GM04504 (cell line): ENCODE measurements at regions not wholly inside any gene's neighbourhood (a gene's known extent, or its start where the extent isn't known, plus 50 kb on each side); places are given as distances from the start of the nearest gene placed in this dataset.
A peak's percentile ranks its signal among the peaks of the same experiment; 100 is the strongest.
"Not testable (repeated sequence)": the region's sequence is repeated elsewhere in the genome, so short reads cannot be mapped to it uniquely, and the experiment has no call there.

Experiments used
- DNase-seq: peaks from one replicate; pipeline ENCODE4 v3.0.0-alpha.2; 2012; ENCODE audit warnings: low read depth

DNA sequence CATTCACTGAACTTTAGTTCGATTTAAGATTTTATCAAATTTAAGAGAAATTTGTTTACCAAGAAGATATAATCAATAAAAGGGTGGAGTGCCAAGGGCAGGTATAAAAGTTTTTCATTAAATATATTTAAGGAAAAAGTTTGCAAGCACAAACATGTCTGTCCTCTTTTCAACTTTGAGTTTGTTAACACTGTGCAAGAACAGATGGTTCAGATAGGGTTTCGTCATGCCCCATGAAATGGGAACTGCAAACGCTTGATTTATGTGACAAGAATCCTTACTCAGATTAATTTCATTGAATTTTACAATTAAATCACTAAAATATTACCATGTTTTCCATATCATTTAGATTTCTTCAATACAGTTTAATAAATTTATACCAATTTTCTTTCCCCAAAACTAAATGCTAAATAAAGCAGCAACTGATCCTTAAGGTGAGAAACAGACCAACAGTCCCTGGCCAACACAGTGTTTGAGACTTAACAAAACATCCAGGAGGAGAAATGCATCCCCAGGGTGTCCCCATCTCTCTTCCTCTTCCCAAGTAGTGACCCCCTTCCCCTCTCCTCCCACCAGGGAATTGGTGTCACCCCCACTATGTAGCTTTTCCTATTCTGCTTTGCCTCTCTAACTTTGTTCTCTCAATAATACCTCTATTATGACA, 292.9 kb downstream of the LTN1 start:
- no peak for DNase-seq

DNA sequence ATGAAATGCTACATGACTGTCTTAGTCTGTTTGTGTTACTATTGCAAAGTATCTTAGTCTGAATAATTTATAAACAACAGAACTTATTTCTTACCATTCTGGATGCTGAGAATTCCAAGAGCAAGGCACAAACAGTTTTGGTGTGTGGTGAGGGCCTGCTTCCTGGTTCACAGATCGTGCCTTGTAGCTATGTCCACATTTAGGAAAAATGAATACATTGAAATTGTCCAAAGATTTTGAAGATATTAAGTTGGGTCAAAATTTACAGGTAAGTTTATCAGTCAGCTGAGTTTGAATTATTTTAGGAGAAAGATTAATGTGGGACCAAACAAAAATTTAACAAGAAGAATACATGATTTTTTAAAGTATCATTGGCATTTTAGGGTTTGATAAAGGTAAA, 293.5 kb downstream of the LTN1 start:
- no peak for DNase-seq

DNA sequence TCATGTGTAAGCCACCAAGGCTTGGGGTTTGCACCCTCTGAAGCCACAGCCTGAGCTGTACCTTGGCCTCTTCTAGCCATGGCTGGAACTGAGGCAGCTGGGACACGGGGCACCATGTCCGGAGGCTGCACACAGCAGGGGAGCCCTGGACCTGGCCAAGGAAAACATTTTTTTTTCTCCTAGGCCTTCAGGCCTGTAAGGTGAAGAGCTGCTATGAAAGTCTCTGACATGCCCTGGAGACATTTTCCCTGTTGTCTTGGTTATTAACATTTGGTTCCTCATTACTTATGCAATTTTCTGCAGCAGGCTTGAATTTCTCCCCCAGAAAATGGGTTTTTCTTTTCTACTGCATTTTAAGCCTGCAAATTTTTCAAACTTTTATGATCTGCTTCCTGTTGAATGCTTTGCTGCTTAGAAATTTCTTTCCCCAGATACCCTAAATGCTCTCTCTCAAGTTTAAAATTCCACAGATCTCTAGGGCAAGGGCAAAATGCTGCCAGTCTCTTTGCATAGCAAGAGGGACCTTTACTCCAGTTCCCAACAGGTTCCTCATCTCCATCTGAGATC, 295.8 kb downstream of the LTN1 start:
- no peak for DNase-seq

DNA sequence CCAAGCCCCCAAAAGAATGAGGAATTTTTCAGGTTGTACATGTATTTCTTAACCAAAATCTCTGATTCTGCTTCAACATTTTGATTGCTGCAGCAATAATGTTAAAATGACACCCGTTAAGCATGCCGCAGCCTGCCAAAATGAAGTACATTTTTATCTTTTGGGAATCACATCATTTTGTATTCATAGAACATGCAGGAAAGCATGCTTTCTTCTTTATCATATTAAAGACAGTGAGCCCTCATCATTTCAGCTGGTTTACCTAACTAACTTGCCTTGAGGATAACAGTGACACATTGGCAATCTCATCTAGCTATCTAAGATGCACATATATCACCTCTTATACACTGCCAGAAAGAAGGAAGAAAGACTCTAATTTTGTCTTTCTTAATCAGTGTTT, 299.2 kb downstream of the LTN1 start:
- DNase-seq, result no peak

DNA sequence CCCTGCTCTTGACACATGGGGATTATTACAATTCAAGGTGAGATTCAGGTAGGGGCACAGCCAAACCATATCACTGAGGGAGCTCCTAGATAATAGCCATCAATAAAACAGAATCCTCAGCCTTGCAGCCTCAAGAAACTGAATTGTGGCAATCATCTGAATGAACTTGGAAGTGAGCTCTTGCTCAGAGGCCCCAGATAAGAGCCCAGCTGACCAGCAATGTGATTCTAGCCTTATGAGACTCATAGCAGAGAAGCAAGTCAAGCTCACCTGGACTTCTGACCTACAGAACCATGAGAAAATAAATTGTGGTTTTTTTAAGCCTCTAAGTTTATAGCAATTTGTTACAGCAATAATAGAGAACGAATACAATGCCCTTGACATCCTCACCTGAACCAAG, 302.5 kb downstream of the LTN1 start:
- no peak for DNase-seq

DNA sequence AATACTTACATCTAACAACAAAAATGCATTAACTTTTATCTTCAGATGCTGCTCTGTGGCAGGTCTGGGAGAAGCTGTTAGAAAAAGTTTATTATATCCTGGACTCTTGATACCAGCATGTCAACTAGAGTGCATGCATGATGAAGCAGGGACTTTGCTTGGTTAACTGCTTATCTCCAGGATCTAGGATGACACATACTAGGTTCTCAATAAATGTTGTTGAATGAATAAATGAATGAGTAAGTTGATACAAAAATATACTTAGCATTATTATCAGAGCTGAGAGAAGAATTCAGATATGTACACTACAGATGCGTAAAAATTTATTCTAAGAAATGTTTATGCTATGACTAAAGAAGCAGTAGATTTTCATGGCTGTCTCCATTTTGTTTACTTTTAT, 304.3 kb downstream of the LTN1 start:
- DNase-seq, result no peak

DNA sequence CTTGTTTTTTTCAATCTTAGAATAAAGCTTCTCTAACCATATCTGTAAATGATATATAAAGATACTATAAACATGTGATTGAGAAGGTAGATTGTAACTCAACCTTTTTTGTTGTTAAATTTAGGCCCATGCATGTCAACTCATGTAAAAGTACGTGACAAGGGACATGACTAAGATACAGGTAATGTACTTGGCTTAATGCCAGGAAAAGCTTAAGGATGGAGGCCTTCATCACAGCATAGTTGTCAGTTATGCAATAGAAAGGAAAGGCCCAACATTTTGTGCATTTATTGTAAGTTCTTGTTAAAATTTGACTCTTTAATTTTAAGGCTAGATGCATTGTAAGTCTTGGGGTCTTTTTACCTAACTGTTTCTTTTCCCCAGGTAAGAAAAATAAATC, 305.1 kb downstream of the LTN1 start:
- DNase-seq, result no peak

DNA sequence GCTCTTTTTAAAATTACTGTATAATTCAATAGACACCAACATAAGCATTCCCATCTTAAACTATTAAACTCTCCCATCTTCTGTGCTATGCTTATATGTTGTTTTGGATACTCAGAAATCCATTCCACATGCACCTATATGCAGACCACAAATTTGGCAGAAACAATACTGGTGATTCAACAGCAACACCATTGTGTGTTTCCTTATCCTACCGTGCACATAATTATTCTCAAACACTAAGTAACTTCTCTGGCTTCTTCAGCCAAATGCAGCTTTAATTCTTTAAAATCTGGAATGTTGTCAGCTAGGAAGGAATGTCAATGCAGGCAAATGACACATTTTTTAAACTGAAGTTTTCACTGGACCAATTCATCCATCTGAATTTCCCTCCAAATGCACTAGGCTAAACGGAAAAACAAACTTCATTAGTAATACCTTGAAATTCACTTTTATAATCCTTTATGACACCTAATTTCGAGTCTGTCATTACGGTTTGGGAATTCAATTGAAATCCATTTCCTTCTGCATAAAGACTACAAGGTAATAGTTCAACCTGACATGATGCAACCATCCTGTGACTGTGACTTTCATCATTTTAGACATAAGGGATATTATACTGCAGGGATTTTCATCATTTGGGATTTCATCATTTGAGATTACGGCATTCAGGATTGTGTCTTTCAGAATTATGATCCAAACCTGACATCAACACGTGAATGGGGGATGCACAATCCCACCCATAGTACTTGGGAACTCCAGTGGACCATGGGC, 308.5 kb downstream of the LTN1 start:
- DNase-seq, result no peak

DNA sequence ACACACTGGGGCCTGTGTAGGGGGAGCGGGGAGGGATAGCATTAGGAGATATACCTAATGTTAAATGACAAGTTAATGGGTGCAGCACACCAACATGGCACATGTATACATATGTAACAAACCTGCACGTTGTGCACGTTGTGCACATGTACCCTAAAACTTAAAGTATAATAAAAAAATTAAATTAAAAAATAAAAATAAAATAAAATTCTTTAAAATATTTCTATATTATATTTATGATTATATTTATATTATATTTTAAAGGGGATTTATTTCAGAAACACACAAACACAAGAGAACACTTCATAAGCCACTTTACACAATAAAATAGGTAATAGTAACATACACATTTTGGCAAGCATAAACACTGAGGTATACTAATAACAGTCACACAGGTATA, 309.8 kb downstream of the LTN1 start:
- not testable (repeated sequence) for DNase-seq

DNA sequence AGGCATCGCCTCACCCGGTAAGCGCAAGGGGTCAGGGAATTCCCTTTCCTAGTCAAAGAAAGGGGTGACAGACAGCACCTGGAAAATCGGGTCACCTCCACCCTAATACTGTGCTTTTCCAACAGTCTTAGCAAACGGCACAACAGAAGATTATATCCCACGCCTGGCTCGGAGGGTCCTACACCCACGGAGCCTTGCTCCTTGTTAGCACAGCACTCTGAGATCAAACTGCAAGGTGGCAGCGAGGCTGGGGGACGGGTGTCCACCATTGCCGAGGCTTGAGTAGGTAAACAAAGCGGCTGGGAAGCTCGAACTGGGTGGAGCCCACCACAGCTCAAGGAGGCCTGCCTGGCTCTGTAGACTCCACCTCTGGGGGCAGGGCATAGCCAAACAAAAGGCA, 315.6 kb downstream of the LTN1 start:
- not testable (repeated sequence) for DNase-seq

DNA sequence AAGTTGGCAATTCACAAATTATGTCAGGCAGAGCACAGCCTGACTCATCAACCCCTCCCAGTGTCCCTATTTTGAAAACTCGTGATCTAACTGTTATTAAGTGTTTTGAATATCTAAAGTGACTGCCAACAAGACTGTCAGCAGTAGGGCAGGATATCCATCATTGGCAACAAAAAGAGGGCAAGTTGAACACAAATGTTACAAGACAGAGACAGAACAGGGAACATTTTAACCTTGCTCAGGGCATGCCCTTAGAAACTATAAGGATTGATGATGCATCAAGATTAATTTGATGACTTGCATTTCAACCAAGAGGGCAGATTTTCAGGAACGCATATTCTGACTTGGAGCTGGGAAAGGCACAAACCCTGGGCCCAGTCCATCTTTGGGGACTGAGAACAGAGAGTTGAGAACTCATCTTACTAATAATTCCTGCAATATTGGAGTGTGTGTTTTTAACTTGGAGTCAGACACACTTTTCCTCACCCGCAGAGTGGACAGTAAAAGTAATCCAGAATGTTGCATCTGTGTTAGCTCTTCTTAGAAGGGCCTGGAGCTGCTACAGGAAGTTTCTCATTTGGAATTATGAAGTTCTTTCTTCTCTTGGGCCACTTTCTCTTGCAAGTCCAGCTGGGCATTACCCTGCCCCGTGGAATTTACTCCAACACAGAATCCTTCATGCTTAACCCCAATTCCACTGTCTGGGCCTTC, 317.2 kb downstream of the LTN1 start:
- DNase-seq, result no peak

DNA sequence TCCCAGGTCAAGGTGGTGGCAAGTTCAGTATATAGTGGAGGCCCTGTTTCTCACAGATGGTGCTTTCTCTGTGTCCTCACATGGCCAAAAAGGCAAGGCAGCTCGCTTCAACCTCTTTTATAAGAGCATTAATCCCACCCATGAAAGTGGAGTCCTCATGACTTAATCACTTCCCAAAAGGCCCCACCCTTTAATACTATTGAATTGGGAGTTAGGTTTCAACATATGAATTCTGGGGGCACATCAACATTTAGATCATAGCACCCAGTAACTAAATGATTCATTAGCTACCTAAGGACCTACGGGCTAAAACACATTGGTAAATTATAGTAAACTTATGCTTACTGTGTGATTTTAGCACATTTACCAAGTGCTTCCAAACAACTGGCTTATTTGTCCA, 317.9 kb downstream of the LTN1 start:
- no peak for DNase-seq

DNA sequence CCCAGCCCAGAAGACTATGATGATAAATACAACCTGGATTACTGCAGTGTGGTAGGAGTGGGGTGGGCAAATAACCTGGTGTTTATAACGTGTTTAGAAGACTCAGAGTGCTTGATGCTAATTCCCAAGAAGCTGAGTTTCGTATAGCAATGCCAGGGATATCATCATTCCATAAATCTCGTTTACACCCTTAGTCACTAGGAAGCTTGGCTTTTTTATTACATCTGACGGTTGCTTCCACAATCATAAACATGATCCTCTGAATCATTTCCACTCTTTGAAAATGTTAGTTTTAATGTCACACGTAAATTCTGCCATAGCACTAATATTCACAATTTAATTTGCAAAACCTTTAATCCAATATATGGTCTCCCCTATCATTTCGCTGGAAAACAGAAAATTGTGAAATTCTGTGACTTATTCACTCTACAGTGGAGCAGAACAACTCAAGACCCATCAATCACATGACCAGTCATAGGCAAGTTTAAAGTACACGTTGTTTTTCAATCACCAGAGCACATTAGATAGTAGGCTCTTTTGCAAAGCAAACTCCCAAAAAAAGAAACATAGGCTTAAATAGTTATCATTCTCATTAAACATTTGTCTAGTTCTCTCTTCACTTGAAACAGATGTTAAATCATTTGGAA, 321.0 kb downstream of the LTN1 start:
- peak; percentile 55 for DNase-seq

DNA sequence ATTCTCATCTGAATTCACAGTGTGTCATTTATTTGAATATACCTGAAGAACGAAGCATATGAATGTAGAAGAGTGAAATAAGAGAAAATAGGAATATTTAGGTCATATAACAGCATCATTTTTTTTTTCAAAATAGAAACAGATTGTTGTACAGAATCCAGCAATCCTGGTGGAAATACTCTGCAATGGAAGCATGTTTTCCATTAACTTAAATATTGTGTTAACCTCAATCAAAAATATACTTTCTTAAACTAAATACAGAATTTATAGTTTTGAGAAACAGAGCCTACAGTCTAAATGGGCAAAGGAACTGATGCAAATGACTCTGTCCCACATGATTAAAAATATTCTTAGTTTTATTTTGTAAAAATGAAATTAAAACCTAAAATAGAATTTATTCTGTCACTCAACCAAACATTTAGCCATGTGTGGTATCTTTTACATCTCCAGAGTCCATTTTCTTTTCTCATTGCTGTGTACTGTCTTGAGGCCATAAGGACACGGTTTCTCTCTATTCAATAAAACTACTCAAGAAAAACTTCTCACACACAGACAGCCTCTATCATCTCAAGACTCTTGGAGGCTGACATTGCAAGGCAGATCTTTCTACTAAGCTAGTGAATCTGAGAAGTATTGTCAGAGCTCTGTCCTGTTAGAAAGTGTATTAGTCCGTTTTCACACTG, 322.6 kb downstream of the LTN1 start:
- DNase-seq, result no peak

DNA sequence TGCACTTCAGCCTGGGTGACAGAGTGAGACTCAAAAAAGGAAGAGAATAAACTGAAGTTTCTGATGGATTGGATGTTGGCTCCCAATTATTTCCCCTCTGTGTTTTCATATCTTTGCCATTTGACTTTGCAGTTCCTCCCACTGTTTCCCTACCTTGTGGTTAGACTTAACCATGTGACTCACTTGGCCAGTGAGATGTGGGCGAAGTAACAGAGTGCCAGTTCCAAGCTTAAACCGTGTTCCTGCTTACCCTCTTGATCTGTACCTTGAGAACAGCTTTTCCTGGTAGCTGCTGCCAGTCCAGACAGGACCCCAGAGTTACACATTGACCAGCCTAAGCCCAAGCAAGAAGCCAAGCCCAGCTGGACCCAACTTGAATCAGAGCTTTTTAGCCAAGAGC, 323.4 kb downstream of the LTN1 start:
- DNase-seq, result no peak

DNA sequence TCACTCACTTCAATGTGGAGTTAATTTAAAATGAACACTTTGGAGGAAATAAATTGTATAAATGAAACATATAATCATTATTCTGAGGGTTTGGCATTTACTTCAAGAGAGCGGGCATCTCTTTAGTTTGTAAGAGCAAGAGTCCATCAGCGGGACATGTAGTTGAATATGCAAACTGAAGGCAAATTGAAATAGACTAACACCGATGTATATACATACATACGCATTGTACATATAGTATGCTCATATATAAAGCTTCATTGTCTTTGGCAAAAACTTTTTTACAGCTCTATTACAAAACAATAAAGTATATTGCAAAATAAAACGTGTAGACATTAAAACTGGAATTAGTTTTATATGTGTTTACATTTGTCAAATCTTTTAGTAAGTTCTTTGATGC, 328.9 kb downstream of the LTN1 start:
- no peak for DNase-seq

DNA sequence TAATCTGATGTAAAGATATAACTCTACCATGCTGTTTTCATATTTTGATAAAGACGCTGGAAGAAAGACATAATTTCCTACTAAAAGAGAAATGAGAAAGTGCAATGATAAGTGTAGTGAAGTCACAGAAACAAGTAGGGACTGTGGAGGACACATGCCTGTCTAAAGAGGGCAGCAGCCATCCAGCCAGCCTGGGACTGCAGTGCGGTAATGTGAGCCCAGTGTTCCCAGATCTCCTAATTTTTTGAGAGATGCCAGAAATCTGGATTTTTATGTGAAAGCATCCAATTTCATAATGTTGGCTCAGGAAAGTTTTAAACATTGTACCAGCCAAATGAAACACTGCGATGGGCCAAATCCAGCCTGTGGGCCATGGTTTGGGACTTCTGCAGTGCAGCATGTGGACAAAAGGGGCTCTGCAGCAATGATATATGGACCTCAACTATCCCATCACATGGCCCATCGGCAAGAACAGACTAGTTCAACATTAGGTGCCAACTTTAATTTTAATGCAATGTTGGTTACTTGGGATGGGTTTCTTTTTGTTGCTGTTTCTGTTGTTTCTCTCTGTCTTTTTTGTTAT, 329.5 kb downstream of the LTN1 start:
- no peak for DNase-seq

DNA sequence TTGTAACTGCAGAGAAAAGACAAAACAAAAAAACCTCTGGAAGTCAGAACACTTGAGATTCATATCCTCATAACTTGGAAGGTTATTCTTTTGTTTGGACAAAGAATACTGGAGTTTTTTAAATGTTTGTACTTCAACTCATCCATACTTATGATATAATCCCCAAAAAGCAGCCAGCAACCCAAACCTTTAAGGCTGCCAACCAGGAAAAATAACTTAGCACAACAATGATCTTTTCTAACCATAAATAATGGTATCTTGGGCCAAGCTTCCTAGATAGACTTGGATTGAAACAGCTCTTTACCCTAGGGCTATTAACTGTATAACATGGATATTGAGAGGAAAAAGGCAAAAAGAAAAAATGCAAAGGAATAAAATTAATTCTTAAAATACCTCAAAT, 335.1 kb downstream of the LTN1 start:
- DNase-seq, result no peak

DNA sequence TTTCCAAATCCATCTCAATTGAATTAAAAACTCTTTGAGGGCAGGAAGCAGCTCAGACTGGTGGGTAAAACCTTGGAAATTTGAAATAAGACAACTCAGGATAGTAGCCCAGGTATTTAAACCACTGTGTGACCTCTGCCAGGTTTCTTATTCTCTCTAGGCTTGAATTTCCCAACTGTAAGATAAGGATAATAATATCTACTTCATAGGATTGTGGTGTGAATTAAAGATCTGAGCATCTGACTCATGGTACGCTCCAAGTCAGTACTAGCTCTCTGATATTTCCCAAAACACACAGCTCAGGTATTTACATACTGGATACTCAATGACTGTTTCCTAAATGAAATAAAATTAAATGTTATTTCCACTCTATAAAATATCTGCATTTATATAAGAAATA, 337.2 kb downstream of the LTN1 start:
- no peak for DNase-seq

DNA sequence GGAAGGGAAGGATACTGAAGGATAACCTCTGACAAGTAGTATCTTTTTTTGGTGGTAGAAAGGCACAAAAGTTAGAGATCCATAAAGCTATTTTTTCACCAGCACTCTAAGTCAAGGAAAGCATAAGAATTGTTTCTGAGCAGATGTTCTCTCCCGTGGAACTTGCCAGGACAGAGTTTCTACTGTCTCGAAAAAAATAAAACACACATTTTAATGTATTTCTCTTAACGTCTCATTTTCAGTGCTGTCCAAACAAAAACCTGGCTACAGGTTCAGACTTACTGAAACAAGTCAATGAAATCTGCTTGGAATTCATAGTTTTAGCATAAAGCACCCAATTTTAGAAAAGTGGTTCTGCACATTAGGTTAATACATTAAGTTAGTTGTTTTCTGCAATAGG, 338.3 kb downstream of the LTN1 start:
- no peak for DNase-seq

DNA sequence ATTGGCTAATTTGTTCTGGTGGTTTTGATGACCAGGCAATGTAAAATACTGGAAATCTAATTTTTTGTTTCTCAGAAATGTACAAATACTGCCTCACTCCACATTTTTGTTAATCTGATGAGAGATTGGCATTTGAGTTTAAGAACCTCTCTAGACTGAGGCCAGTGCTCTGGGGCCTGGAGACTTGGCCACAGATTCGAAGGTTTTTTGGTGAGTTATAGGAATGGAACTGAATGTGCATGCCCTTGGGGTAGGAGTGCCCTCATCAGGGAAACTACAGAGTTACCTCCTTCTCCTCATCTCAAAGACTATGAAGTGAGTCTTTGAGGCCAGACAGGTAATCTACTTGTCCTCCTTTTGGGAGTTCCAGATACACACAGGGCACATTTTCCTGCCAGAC, 347.9 kb downstream of the LTN1 start:
- no peak for DNase-seq

DNA sequence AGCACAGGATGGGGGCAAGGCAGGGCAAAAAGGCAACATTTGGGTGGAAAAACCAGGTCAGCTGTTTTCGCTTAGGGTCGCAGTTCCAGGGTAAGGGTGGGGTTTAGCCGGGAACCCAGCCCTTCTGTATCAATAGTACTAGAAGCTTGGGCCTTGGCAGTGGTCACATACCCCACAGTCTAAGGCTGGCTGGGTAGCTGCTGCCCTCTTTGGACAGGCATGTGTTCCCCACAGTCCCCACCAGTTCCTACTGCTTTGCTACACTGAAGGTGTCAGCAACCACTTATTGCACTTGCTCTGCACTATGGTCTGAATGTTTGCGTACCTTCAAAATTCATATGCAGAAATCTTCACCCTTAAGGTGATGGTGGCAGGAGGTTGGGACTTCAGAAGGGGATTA, 349.8 kb downstream of the LTN1 start:
- no peak for DNase-seq
